Naive thymus-derived CD8-positive, alpha-beta T cell (primary cell): ENCODE measurements at regions not wholly inside any gene's neighbourhood (a gene's known extent, or its start where the extent isn't known, plus 50 kb on each side); places are given as distances from the start of the nearest gene placed in this dataset.

Experiments used
- ATAC-seq, 2 donors: fragments of 150-1000 bp; cut with Tn5 transposase in 1 of 2; sonication (Bioruptor Pico), chemical (Tn5 transposase) in 1 of 2; 1 replicate in 1 of 2; 2 replicates in 1 of 2; pipeline ENCODE4 v1.10.0; 2021; ENCODE audit warnings: mild to moderate bottlenecking in 2 of 2, moderate library complexity in 2 of 2
- POLR2A ChIA-PET: fragments of 350-600 bp; sonication (Branson Sonifier 250); formaldehyde crosslinking; loops from one replicate; lab custom pipeline; 2021; ENCODE audit warnings: antibody characterized with exemption; lab: Charles Lee
- DNase-seq, 10 donors: peaks; one replicate each; pipeline versions ENCODE4 v3.0.0 to v3.0.0-alpha.2; 2020 to 2022
- H3K27ac Mint-ChIP-seq, 10 donors: one replicate each; pipeline ENCODE4 v1.8.0; 2020 to 2022; ENCODE audit warnings: mild to moderate bottlenecking in 10 of 10, mixed read lengths in 10 of 10, moderate library complexity in 4 of 10, inconsistent platforms in 1 of 10
- H3K27me3 Mint-ChIP-seq, 5 donors: one replicate each; pipeline ENCODE4 v1.8.0; 2021 to 2022; ENCODE audit warnings: mixed read lengths in 5 of 5
- H3K36me3 Mint-ChIP-seq, 3 donors: one replicate each; pipeline ENCODE4 v1.8.0; 2020 to 2022; ENCODE audit warnings: mixed read lengths in 3 of 3, mild to moderate bottlenecking in 2 of 3, inconsistent platforms in 1 of 3
- H3K4me1 Mint-ChIP-seq, 4 donors: one replicate each; pipeline ENCODE4 v1.8.0; 2021 to 2022; ENCODE audit warnings: mixed read lengths in 4 of 4
- H3K4me3 Mint-ChIP-seq, 10 donors: one replicate each; pipeline ENCODE4 v1.8.0; 2020 to 2022; ENCODE audit warnings: mild to moderate bottlenecking in 10 of 10, mixed read lengths in 10 of 10, moderate library complexity in 6 of 10, inconsistent platforms in 1 of 10
- H3K9me3 Mint-ChIP-seq, 9 donors: one replicate each; pipeline ENCODE4 v1.8.0; 2020 to 2022; ENCODE audit warnings: mixed read lengths in 9 of 9, mild to moderate bottlenecking in 3 of 9, inconsistent platforms in 1 of 9, moderate library complexity in 1 of 9

DNA sequence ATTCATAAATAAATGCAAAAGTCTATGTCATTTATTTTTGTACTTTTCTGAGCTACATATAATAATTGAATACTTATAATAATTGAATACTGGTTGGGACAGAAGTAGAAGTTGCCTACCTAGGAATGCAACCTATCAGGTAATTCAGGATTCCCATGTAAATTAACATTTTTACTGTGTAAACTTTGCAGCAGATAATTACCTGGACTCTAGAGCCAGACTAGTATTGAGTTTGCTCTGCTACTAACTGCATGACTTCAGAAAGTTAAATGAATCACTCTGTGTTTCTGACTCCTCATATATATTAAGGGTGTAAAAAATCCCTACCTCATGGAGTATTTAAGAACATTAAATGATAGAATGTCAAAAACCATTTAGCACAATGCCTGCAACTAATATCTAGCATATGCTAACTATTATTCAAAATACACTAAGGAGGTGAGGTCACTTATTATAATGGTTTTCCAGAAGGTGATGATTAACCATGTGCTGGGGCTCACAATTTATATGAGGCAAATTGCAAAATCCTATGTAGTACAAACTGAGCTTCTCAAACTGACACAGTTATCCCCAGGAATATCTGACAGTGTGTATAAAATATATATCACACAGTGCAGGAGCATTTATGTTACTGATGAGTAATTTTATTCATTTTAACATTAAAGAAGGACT is 138.1 kb upstream of the ANO3 start:
- POLR2A ChIA-PET = no interaction called here
- ATAC-seq (no peak), DNase-seq (no peak)
- no peaks in the 10 kb centered on the region for H3K27me3 Mint-ChIP-seq
- H3K4me3 Mint-ChIP-seq = no peak overlapping the region
- no peak overlapping the region for H3K27ac Mint-ChIP-seq
- H3K4me1 Mint-ChIP-seq = no peaks in the 10 kb centered on the region
- no peaks in the 10 kb centered on the region for H3K36me3 Mint-ChIP-seq
- H3K9me3 Mint-ChIP-seq = peaks cover 0 to 12% (median 3%) of the 10 kb centered on the region in 9 donors

DNA sequence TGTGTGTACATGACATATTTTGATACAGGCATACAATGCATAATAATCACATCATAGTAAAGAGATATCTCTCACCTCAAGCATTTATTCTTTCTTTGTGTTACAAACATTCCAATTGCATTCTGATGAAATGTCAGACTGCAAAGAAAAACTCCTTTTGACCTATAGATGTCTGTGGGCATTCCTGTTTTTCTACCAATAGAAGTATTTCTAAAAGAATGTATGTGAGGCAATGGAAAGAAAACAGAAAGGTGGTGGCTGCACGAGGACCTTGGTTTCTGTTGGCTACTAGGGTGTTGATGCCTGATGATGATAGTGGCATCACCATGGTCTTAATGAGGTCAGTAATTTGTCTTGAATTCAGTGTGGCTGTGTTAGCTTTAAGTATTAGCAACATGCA is 137.0 kb upstream of the ANO3 start:
- ATAC-seq (no peak), DNase-seq (no peak)
- peaks cover 0 to 12% (median 5%) of the 10 kb centered on the region in 9 donors for H3K9me3 Mint-ChIP-seq
- no peaks in the 10 kb centered on the region for H3K36me3 Mint-ChIP-seq
- POLR2A ChIA-PET = no interaction called here
- no peak overlapping the region for H3K27ac Mint-ChIP-seq
- no peak overlapping the region for H3K4me3 Mint-ChIP-seq
- H3K27me3 Mint-ChIP-seq = no peaks in the 10 kb centered on the region
- H3K4me1 Mint-ChIP-seq = no peaks in the 10 kb centered on the region

DNA sequence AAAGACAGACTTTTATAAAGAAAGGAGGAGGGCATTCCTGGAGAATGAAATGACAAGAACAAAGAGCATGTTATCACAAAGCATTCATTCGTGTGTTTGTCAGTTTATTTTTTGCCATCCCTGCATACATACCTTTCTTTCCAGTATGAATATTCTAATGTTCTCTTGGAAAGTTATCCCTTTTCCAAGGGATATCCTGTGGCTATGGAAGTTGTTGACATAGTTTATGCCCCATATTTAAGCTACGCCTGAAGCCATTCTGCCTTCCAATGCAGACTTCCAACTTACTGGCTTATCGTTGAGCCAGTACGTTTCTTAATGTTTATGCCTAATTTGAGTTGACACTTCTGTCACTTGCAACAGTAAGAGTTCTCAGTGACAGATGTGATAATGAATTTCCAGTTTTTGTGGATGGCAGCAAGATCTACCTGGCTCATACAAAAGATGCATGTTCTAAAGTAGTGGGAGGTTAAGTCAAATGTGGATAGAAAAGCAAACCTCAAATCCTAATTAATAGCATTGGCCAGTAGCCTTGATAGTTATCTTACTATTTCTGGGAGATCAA is 133.3 kb upstream of the ANO3 start:
- Mint-ChIP-seq H3K9me3 (peaks cover 0 to 12% (median 3%) of the 10 kb centered on the region in 9 donors), H3K4me3 (no peak overlapping the region)
- POLR2A ChIA-PET = no interaction called here

DNA sequence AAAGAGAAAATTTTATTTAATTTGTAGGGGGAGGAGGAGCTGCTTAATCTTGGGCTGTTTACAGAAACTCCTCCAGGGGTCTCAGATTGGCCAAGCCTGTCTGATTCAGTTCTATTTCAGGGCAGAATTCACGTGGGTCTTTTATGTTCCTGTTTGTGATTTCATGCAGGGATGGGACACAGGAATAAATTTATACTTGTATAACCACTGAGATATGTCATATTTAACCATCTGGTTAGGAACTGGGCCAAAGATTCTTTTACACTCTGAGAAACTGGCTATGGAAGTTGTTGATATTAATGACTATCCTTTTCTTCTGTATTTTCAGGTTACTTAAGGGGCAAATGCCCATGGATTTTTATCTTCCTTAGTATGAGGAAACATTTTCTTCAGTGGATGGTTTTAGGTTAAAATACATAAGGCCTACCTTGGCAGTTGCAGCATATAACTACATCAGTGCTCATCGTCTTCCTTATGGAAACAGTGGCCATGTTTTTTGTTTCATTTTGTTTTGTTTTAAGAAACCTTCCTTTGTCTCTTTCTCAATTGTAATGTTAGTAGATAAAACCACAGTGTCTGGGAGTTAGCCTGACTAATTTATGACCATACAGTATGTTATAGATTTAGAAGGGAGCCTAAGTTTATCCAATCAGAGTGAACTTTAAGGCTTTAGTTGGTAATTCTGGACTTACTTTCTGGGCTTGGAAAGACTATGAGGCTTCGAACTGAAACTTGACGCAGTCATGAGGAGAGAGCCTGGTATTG is 132.4 kb upstream of the ANO3 start:
- no peaks in the 10 kb centered on the region for H3K4me1 Mint-ChIP-seq
- no peak for DNase-seq
- no peaks in the 10 kb centered on the region for H3K36me3 Mint-ChIP-seq
- peaks cover 0 to 14% (median 3%) of the 10 kb centered on the region in 9 donors for H3K9me3 Mint-ChIP-seq
- H3K4me3 Mint-ChIP-seq = no peak overlapping the region
- no peak overlapping the region for H3K27ac Mint-ChIP-seq
- no peak for ATAC-seq
- H3K27me3 Mint-ChIP-seq = no peaks in the 10 kb centered on the region
- POLR2A ChIA-PET = no interaction called here

More for the DNA sequence above, 133.3 kb upstream of the ANO3 start:
- ATAC-seq = no peak
- Mint-ChIP-seq H3K4me1 (no peaks in the 10 kb centered on the region), H3K27me3 (no peaks in the 10 kb centered on the region), H3K27ac (no peak overlapping the region), H3K36me3 (no peaks in the 10 kb centered on the region)
- no peak for DNase-seq

DNA sequence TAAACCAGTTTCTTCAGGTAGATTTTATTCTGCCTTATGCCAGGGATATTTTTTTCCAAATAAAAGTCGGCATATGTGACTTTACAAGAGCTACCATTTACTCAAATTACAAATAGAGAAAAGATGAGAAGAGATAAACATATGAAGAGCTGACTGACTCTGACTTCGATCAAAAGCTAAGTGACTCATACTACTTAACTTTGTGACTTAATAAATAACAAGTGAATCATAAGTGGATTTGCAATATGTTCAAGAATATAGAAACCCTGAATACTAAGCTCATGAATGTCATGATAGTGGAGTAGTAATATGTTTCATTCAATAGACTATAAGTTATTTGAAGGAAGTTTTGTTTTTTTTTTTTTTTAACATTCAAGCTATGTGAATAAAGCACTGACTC is 130.5 kb upstream of the ANO3 start:
- DNase-seq (no peak), ATAC-seq (no peak)
- no peak overlapping the region for H3K4me3 Mint-ChIP-seq
- no peak overlapping the region for H3K27ac Mint-ChIP-seq
- POLR2A ChIA-PET = no interaction called here
- no peaks in the 10 kb centered on the region for H3K4me1 Mint-ChIP-seq
- H3K27me3 Mint-ChIP-seq = no peaks in the 10 kb centered on the region
- peaks cover 0 to 14% (median 3%) of the 10 kb centered on the region in 9 donors for H3K9me3 Mint-ChIP-seq
- H3K36me3 Mint-ChIP-seq = no peaks in the 10 kb centered on the region

DNA sequence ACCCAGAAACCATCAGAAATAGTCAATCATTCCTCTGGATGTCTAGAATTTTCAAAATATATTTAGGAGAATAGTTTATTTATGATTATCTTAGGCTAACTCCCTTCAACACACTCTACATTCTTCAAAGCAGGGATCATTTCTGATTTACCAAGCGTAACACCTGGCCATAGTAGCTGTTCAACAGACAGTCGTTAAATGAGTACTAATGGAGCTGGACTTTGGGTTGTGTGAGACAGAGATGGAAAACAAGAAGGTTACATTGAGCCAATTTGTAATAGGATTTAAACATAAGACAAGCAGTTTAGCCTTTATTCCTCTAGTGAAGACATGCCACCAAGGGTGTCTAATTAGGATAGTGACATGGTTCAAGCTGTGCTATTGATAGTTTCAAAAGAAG is 129.2 kb upstream of the ANO3 start:
- no peak overlapping the region for H3K27ac Mint-ChIP-seq
- ATAC-seq (no peak), DNase-seq (no peak)
- H3K27me3 Mint-ChIP-seq = no peaks in the 10 kb centered on the region
- no peaks in the 10 kb centered on the region for H3K4me1 Mint-ChIP-seq
- H3K36me3 Mint-ChIP-seq = no peaks in the 10 kb centered on the region
- H3K9me3 Mint-ChIP-seq = peaks cover 0 to 14% (median 5%) of the 10 kb centered on the region in 9 donors
- H3K4me3 Mint-ChIP-seq = no peak overlapping the region
- POLR2A ChIA-PET = no interaction called here

DNA sequence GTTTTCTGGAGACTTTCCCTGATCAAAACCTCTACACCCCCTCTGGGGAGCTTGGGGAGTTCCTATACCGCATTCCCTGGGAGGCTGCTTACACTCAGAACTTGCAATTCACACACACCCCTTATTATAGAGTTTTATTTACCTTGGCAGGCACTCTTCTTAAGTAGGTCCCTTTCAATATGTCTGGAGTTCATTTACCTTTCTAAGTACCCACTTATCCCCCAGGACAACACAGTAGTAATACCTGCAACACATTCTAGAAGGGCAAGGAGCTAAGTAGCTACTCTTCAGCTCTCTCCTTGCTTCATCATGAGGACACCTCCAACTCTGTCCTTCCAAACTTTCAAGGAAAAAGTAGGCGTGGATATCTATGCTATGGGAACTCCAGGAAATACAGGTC is 127.8 kb upstream of the ANO3 start:
- POLR2A ChIA-PET = no interaction called here
- ATAC-seq (no peak), DNase-seq (no peak)
- H3K9me3 Mint-ChIP-seq = peaks cover 0 to 9% (median 0%) of the 10 kb centered on the region in 9 donors
- H3K4me3 Mint-ChIP-seq = no peak overlapping the region
- H3K27ac Mint-ChIP-seq = no peak overlapping the region
- H3K27me3 Mint-ChIP-seq = no peaks in the 10 kb centered on the region
- H3K4me1 Mint-ChIP-seq = no peaks in the 10 kb centered on the region
- H3K36me3 Mint-ChIP-seq = no peaks in the 10 kb centered on the region

DNA sequence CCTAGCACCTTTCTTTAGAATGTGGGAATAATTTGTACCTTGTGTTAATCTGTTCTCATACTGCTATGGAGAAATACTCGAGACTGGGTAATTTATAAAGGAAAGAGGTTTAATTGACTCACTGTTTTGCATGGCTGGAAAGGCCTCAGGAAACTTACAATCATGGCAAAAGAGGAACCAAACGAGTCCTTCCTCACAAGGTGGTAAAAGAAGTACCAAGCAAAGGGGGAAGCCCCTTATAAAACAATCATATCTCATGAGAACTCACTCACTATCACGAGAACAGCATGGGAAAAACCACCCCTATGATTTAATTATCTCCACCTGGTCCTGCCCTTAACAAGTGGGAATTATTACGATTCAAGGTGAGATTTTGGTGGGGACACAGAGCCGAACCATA is 127.1 kb upstream of the ANO3 start:
- Mint-ChIP-seq H3K27ac (no peak overlapping the region), H3K36me3 (no peaks in the 10 kb centered on the region), H3K4me1 (no peaks in the 10 kb centered on the region), H3K9me3 (peaks cover 0 to 9% (median 3%) of the 10 kb centered on the region in 9 donors), H3K27me3 (no peaks in the 10 kb centered on the region), H3K4me3 (no peak overlapping the region)
- DNase-seq = no peak
- ATAC-seq = no peak
- POLR2A ChIA-PET = no interaction called here

DNA sequence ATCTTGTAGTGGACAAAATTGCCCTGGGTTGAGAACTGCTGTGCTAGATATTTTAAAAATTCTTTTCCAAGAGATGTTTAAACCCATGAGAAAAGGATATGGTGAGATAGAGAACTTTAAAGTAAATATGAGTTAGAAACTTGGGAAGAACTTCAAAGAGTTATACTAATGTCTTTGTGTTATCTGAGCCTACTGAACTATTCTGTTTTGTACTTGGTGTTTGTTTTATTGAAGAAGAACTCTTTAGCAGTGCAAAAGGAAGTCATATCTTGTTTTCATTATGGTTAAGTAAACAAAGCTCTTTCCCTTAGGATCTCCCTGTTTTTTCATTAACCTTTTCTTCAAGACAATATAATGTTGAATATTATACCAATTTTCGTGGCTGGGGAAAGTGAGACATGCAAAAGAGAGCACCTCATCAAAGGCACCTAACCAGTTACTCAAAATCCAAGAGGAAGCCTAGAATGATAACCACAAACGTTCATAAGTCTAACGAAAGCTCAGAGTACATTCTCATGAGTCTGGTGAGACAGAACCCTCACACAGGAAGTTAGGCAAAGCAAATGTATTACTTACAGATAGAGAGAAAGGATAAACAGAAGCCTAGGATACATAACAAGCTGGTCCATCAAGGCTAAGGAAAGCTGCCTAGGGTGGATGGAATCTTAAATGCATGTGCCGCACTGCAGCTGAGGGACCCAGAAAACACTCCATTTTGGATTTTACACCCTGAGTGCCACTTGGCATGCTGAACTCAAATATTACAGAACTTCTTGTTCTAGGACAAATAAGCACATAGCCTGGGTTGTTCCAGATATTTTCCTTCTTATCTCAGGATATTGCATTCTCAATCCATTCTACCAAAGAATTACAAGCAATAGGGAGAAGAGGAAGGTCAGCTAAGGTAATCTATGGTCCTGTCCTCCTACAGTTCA is 112.5 kb upstream of the ANO3 start:
- DNase-seq (no peak), ATAC-seq (no peak)
- Mint-ChIP-seq H3K36me3 (no peaks in the 10 kb centered on the region), H3K9me3 (peaks cover 0 to 20% (median 4%) of the 10 kb centered on the region in 9 donors), H3K4me3 (no peak overlapping the region), H3K27me3 (no peaks in the 10 kb centered on the region), H3K4me1 (no peaks in the 10 kb centered on the region), H3K27ac (no peak overlapping the region)
- POLR2A ChIA-PET = no interaction called here

DNA sequence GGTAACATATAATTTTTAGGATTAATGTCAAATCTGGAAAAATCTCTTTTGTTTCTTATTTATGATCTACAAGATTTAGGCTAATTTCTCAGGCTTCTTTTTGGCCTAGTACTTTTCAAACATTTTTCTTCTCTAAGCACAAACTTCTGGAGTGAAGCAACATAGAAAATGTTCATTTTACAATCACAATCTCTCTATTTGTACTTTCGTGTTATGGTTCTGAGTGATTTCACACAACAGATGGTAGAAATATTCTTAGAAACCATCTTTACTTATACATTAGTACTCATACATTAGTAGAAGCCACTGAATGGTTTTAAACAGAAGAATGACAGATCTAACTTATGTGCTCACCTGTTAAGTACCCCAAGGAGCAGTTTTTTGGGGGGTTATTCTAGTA is 106.3 kb upstream of the ANO3 start:
- ATAC-seq (no peak), DNase-seq (no peak)
- POLR2A ChIA-PET = no interaction called here
- H3K36me3 Mint-ChIP-seq = no peaks in the 10 kb centered on the region
- H3K4me1 Mint-ChIP-seq = no peaks in the 10 kb centered on the region
- peaks cover 0 to 9% (median 4%) of the 10 kb centered on the region in 9 donors for H3K9me3 Mint-ChIP-seq
- no peak overlapping the region for H3K4me3 Mint-ChIP-seq
- no peak overlapping the region for H3K27ac Mint-ChIP-seq
- H3K27me3 Mint-ChIP-seq = no peaks in the 10 kb centered on the region

DNA sequence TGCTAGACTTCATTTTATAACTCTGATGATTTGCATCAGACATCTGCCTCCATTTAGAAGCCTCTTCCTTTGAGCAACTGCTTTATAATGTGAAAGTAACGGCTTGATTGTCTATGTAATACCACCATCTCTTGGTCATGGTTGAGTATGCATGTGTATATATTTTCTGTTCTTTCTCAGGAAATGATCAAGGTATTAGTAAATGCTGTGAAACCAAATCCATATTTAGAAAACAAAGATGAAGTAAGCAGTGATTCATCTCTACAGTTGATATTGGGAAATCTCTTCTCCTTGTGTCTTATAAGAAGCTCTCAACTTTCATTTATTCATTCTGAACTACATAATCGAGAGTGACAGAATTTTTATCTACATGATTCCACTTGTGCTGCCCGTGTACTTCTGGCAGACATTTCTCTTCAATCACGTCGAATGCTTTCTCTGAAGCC is 104.6 kb upstream of the ANO3 start:
- ATAC-seq (no peak), DNase-seq (no peak)
- Mint-ChIP-seq H3K4me1 (no peaks in the 10 kb centered on the region), H3K27me3 (no peaks in the 10 kb centered on the region), H3K36me3 (no peaks in the 10 kb centered on the region), H3K27ac (no peak overlapping the region), H3K9me3 (peaks cover 0 to 11% (median 5%) of the 10 kb centered on the region in 9 donors), H3K4me3 (no peak overlapping the region)
- POLR2A ChIA-PET = no interaction called here

DNA sequence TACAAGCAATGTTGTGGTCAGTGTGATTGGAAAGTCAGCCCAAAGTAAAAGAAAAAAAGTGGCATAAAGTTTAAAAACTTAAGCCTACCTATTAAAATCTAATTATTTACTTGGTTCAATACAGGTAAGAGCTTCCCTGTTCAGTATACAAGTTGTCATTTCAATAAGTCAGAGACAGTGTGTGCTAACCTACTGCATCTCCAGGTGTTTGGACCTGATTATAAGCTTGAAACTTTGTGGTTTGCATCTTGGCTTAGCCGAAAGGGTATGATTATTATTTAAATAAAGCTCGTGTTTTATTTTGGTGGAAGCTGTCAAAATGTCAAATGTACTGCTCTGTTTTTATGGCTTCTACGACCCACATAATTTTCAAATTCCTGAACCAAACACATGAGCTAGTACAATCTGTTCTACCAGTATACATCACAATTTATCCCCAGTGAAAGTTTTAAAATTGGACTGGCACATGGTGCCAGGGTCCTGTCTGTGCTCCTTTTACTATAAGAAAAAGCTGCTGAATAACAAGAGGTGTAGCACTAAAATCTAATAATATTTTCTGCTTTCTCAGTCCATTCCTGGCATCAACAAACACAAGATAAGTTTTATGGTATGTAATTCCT is 103.9 kb upstream of the ANO3 start:
- Mint-ChIP-seq H3K4me1 (no peaks in the 10 kb centered on the region), H3K27me3 (no peaks in the 10 kb centered on the region), H3K9me3 (peaks cover 0 to 10% (median 5%) of the 10 kb centered on the region in 9 donors), H3K27ac (no peak overlapping the region), H3K4me3 (no peak overlapping the region), H3K36me3 (no peaks in the 10 kb centered on the region)
- POLR2A ChIA-PET = no interaction called here
- DNase-seq (no peak), ATAC-seq (no peak)
